ENCODE measurements at regions not wholly inside any gene's neighbourhood (a gene's known extent, or its start where the extent isn't known, plus 50 kb on each side); places are given as distances from the start of the nearest gene placed in this dataset.

- no peak for TF ChIP-seq REST (IDR thresholded peaks at IDR 0.05; ENCODE audit: insufficient read depth in 1 of 2, low read depth in 2 of 2, low read length in 2 of 2)
- no peak for TF ChIP-seq SIN3A (IDR thresholded peaks at IDR 0.05; ENCODE audit: borderline replicate concordance, insufficient read depth, low read length)
- TF ChIP-seq POLR2AphosphoS5 (IDR thresholded peaks at IDR 0.05; ENCODE audit: low read depth, low read length), result no peak
- no peak for TF ChIP-seq TAF1 (IDR thresholded peaks at IDR 0.05; ENCODE audit: borderline replicate concordance, insufficient read depth, low read length)
- no peak for TF ChIP-seq FOXP2 (optimal IDR thresholded peaks at IDR 0.05; ENCODE audit: borderline replicate concordance, extremely low read depth, extremely low read length, insufficient read depth)
Observed at GRCh38 chr17:28255616-28256015, 63.4 kb upstream of the TMEM97 start.

DNA sequence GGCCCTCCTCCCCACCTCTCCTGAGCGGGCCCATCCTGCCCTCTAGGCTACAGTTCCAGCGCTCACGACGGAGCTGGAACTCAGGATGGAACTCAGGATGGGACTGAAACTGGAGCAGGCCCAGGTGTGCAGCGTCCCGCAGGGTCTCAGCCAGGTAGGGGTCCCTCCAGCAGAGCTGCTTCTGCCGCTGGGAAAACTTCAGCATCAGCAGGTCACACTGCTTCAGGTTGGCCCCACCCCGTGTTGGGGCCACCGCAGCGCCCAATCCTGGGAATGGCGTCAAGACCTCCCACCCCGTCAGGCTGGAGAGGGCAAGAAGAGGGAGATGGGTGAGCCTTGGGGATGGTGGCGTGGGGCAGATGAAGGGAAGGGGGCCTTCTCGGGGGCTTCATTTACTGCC is 62.6 kb upstream of the TMEM97 start:
- TF ChIP-seq SIN3A (IDR thresholded peaks at IDR 0.05; ENCODE audit: borderline replicate concordance, insufficient read depth, low read length), result no peak
- TF ChIP-seq REST (IDR thresholded peaks at IDR 0.05; ENCODE audit: insufficient read depth in 1 of 2, low read depth in 2 of 2, low read length in 2 of 2), result no peak
- TF ChIP-seq POLR2AphosphoS5 (IDR thresholded peaks at IDR 0.05; ENCODE audit: low read depth, low read length), result no peak
- TF ChIP-seq FOXP2 (optimal IDR thresholded peaks at IDR 0.05; ENCODE audit: borderline replicate concordance, extremely low read depth, extremely low read length, insufficient read depth), result no peak
- no peak for TF ChIP-seq TAF1 (IDR thresholded peaks at IDR 0.05; ENCODE audit: borderline replicate concordance, insufficient read depth, low read length)

DNA sequence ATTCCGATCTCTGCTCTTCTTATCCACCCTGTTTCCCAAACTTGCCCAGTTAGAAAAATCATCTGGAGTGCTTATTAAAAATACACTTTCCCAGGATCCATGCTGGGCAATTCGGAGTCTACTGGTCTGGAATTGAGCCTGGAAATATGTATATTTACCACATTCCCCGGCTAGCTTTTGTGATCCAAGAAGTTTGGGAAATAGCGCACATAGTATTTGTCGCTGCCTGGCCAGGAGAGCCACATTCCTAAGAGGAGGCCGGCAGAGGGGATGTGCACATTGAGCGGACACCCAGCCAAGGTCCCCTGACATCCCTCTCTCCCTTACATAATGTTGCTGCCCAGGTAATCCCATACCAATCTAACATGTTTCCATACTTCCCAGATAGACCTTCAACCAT is 62.1 kb upstream of the TMEM97 start:
- TF ChIP-seq REST (IDR thresholded peaks at IDR 0.05; ENCODE audit: insufficient read depth in 1 of 2, low read depth in 2 of 2, low read length in 2 of 2), result no peak
- no peak for TF ChIP-seq POLR2AphosphoS5 (IDR thresholded peaks at IDR 0.05; ENCODE audit: low read depth, low read length)
- TF ChIP-seq SIN3A (IDR thresholded peaks at IDR 0.05; ENCODE audit: borderline replicate concordance, insufficient read depth, low read length), result no peak
- no peak for TF ChIP-seq TAF1 (IDR thresholded peaks at IDR 0.05; ENCODE audit: borderline replicate concordance, insufficient read depth, low read length)
- TF ChIP-seq FOXP2 (optimal IDR thresholded peaks at IDR 0.05; ENCODE audit: borderline replicate concordance, extremely low read depth, extremely low read length, insufficient read depth), result no peak

DNA sequence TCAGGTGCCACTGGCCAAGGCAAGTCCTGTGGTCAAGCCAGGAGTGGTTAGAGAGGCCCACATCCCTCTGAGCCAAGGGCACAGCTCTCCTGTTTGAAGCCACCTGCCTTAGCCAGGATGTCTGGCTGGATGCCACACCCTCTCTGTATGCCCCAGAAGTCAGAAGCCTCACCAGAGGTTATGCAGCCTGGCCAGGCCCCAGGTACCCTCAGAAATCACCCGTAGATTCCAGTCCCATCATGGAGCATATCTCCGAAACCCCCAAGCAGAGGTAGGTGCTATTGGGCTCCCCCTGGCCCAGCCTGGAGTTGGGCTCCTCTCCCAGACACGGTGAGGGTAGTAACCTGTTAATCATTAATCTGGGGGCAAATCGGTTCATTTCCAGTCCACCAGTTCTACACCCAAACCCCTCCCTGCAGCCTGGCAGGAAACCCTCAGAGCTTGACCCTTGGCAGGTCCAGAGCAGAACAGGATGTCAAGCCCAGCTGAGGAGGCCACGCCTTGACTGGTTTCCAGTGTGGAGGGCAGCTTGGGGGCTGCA is 60.6 kb upstream of the TMEM97 start:
- no peak for TF ChIP-seq TAF1 (IDR thresholded peaks at IDR 0.05; ENCODE audit: borderline replicate concordance, insufficient read depth, low read length)
- no peak for TF ChIP-seq REST (IDR thresholded peaks at IDR 0.05; ENCODE audit: insufficient read depth in 1 of 2, low read depth in 2 of 2, low read length in 2 of 2)
- no peak for TF ChIP-seq FOXP2 (optimal IDR thresholded peaks at IDR 0.05; ENCODE audit: borderline replicate concordance, extremely low read depth, extremely low read length, insufficient read depth)
- TF ChIP-seq POLR2AphosphoS5 (IDR thresholded peaks at IDR 0.05; ENCODE audit: low read depth, low read length), result no peak
- TF ChIP-seq SIN3A (IDR thresholded peaks at IDR 0.05; ENCODE audit: borderline replicate concordance, insufficient read depth, low read length), result no peak

- TF ChIP-seq POLR2AphosphoS5 (IDR thresholded peaks at IDR 0.05; ENCODE audit: low read depth, low read length), result no peak
- no peak for TF ChIP-seq REST (IDR thresholded peaks at IDR 0.05; ENCODE audit: insufficient read depth in 1 of 2, low read depth in 2 of 2, low read length in 2 of 2)
- TF ChIP-seq FOXP2 (optimal IDR thresholded peaks at IDR 0.05; ENCODE audit: borderline replicate concordance, extremely low read depth, extremely low read length, insufficient read depth), result no peak
- no peak for TF ChIP-seq TAF1 (IDR thresholded peaks at IDR 0.05; ENCODE audit: borderline replicate concordance, insufficient read depth, low read length)
- no peak for TF ChIP-seq SIN3A (IDR thresholded peaks at IDR 0.05; ENCODE audit: borderline replicate concordance, insufficient read depth, low read length)
Observed at GRCh38 chr17:28261219-28261618, 57.8 kb upstream of the TMEM97 start.

Measured in PFSK-1 (cell line).